GM21515 (cell line): ENCODE measurements at regions not wholly inside any gene's neighbourhood (a gene's known extent, or its start where the extent isn't known, plus 50 kb on each side); places are given as distances from the start of the nearest gene placed in this dataset.
"Not testable (repeated sequence)": the region's sequence is repeated elsewhere in the genome, so short reads cannot be mapped to it uniquely, and the experiment has no call there.

Experiments used
- ATAC-seq: cut with Tn5 transposase; IDR thresholded peaks from one replicate; pipeline ENCODE4 v1.9.1; 2021; ENCODE audit not compliant: unreplicated experiment

DNA sequence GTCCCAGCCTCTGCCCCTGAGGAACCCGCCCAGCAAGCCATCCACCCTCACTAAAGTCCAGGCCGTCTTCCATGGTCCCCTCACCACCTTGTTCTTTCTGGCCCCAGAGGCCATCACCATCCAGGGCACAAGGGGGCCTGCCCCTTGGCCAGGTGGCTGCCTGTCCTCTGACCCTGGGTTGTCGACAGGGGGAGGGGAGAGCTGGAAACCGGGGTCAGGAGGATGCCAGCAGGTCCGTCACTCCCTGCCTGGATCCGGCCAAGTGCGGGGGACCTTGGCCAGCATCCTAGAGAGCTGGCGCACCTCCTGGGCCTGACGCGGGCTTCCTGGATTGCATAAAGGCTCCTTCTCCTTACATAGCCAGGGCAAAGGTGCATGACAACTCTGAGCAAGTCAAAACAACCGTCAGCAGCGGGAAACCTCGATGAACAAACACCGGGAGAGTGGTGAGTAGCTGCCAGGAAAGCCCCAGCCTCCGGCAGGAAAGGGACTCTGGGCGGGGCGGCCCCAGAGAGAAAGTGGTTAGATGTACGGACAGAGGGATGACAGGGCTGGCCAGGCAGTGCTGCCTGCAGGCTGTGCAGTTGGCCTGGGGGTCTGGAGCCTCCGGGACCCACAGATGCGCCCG lies 4461.2 kb upstream of the TPTE start:
- not testable (repeated sequence) for ATAC-seq

DNA sequence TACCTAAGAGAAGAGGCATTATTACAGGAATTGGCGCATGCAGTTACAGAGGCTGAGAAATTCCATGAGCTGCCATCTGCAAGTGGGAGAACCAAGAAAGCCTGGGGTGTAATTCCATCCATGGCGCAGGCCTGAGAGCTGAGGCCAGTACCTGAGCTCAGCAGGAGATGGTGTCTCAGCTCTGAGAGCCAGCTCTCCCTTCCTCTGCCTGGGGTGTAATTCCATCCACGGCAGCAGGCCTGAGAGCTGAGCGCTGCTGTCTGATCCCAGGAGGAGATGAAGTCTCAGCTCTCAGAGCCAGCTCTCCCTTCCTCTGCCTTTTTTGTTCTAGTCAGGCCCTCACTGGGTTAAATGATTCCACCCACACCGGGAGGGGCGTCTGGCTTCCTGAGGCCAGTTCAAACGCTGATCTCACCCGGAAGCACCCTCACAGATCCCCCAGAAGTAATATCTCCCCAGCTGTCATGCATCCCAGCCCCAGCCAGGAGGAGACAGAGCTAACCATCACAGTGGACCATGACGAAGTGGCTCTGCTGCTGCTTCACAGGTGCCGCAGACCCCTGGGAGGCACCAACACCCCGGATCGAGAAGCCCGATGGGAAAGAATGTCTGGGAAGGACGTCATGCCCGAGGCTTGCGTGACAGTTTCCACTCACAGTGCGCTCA lies 4454.9 kb upstream of the TPTE start:
- not testable (repeated sequence) for ATAC-seq

GRCh38 chr21:6068098-6068831 lies 4453.1 kb upstream of the TPTE start:
- not testable (repeated sequence) for ATAC-seq

DNA sequence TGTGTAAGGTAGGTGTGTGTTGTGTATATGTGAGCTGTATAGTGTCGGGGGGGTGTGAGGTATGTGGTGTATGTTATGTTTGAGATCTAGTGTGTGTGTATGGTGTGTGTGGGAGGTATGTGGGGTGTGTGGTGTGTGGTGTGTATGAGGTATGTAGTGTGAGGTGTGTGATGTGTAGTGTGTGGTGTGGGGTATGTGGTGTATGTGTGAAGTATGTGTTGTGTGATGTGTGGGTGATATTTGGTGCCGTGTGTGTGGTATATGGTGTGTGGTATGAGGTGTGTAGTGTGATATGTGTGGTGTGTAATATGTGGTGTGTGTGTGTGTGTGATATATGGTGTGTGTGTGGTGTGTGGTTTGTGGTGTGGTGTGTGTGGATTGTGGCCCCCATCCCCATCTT lies 4451.2 kb upstream of the TPTE start:
- not testable (repeated sequence) for ATAC-seq

DNA sequence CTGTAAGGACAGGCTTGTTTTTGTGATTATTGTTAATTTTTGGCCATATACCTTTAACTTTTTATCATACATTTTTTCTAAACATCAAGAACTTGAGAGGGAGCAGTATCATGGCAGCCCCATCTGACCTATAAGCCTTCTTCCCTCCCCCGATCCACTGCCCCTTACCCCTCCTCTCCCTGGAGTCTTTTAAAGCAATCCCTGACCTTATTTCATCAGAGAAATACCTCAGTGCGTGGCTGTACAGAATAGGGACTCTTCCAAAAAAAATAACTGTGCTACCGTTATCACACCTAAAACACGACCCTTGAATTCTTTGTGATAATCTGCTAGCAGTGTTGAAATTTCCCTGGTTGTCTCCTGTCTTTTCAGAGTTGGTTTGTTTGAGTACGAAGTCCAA lies 4448.7 kb upstream of the TPTE start:
- not testable (repeated sequence) for ATAC-seq

GRCh38 chr21:6073993-6074705 lies 4447.2 kb upstream of the TPTE start:
- ATAC-seq, result not testable (repeated sequence)

DNA sequence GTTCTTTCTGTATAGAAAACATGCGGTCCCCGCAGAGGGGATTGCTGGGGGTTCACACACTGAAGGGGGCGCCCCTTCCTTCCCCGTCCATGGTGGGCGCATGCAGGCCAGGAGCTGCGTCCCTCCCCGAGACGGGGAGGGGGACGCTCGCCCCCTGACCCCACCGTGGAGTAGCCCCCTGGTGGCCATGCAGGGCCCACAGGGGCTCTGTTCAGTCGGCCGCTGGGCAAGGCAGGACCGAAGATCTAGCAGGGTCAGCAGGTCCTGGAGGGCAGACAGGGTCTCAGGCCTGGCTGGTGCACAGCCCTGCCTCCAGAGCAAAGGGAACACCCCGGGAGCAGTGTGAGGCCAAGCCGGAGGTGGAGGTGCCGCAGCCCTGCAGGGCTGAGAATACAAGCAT lies 4446.4 kb upstream of the TPTE start:
- ATAC-seq, result not testable (repeated sequence)

DNA sequence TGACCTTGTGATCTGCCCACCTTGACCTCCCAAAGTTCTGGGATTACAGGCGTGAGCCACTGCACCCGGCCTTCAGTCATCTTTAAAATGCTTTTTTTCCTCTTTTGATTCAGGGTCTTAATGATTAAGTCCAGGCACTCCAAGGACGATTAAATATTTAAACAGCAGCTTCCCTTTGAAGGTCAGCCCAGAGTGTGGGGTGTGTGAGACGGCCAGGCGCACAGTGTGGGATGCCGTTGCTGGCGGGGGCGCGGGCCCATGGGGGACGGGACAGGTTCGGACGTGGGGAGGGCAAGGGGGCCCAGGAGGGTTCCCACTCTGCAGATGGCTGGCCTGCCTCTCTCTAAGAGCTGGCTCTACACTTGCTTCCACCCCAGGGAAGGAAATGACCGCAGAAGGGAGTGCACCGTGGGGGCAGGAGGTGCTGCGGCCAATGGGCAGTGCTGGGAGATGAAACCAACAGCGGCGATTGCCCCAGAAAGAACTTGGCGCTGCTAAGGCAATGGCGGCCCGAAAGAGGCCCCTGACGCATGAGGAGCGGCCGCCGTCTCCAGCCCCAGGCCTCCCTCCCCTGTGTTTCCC lies 4445.7 kb upstream of the TPTE start:
- not testable (repeated sequence) for ATAC-seq

DNA sequence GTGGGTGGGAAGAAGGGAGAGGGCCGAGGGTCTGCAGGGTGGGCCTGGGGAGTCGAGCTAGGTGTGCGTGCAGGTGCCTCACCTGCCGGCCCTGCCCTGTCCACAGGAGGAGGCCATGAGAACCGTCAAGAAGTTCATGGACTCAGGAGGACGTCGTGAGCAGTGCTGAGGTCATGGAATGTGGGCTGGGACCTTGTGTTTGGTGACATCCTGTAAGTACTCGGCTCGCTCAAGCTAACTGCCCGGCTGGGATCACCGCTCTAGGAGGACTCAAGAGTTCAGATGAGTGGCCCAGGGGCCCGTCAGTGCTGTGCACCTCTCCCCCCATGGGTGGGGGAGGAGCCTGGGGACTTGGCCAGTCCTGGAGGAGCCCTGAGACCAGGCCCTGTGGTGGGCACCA lies 4444.0 kb upstream of the TPTE start:
- ATAC-seq, result not testable (repeated sequence)

DNA sequence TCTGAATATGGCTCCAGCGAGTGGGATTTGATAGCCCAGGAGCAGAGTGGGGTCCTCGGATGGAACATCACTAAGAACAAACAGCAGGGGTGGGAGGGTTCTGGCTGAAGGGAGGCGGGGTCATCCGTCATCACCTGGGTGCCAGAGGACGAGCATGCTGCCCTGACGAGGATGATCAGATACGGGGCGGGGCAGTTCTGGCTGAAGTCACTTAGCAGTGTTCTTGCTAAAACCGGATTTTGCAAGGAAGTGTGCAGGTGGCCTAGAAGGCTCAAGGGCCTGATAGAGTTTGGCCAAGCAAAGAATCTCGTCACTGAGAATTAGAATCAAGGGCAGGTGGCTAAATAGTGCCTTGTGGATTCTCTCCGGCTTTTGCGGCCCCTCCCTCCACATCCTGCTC lies 4442.5 kb upstream of the TPTE start:
- ATAC-seq, result not testable (repeated sequence)

DNA sequence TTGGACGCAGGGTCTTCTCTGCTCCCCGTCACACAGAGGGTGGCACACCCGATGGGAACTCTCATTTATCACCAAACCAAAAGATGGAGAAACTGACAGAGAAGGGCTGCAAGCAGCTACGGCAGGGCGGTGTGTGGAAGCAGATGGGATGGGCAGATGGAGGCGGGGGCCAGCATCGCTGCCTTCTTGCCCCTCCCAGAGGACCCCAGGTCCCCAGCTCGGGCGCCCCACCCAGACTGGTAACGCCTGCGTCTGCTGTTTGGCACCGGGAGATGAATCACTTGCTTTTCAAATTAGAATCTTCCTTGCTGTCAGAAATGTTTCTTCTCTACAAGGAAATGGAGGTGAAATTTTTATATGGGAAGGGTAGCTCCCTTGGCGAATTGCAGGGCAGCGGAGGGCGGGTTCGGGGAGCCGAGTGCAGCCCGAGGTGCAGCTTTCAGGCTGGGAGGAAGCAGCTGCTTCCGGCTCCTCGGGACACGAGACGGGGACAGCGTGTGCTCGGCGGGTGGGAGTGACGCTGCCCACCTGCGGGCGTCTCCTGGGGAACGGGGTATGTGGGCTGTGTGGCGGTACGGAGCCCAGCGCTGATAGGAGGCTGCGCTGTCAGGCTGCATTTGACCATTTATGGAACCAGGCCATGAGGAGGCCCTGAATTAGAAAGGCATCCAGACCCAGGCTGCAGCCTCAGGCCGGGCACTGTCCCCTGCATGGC lies 4440.3 kb upstream of the TPTE start:
- ATAC-seq, result not testable (repeated sequence)

- not testable (repeated sequence) for ATAC-seq
These were observed 4439.2 kb upstream of the TPTE start for GRCh38 chr21:6082166-6082565.

- ATAC-seq, result not testable (repeated sequence)
These were observed 4437.7 kb upstream of the TPTE start for GRCh38 chr21:6083574-6084120.

DNA sequence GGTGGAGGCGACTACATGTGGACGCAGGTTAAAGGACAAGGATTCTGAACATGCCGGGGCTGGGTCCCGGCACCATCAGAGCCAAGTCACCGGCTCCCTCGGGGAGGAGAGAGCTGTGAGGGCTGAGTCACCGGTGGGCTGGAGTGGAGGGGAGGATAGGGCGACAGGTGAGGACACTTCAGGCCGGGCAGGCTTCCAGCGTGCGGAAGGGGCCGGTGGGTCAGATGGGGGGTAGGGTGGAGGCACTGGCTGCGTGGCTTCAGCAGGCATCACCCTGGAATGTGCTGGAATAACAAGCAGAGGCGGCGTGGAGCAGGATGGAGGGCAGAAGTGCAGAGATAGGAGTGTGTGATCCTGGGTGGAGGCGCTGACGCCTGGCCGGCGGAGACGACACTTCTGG lies 4435.3 kb upstream of the TPTE start:
- not testable (repeated sequence) for ATAC-seq

GRCh38 chr21:6087579-6088178 lies 4433.7 kb upstream of the TPTE start:
- ATAC-seq, result not testable (repeated sequence)

DNA sequence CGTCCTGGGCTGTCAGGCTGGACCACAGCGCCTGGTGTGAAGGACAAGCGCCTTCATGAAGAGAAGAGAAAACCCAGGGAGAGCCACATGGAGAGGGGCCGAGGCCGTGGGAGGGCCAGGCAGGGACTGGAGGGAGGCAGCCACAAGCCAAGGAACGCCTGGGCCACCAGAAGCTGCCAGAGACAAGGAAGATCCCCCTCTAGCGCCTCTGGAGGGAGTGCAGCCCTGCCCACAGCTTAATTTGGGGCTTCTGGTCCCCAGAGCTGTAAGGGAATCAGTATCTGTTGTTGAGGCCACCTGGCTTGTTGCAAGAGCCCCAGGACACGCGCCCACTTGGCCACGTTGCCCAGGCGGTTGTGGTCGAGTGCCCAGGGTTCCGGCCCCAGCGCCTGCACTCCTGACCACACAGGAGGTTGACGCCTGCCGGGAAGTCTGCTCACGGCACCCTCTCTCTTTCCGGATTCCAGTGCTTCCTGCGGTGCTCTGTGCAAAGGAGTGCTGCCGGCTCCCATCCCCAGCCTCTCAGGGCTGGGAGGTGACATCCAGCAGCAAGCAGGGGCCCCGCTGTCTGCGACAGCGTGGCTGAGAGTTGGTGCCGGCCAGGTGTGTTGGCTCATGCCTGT lies 4431.0 kb upstream of the TPTE start:
- not testable (repeated sequence) for ATAC-seq

- not testable (repeated sequence) for ATAC-seq
These were observed 4429.9 kb upstream of the TPTE start for GRCh38 chr21:6091335-6092027.

- not testable (repeated sequence) for ATAC-seq
These were observed 4429.0 kb upstream of the TPTE start for GRCh38 chr21:6092401-6092800.

GRCh38 chr21:6093419-6093818 lies 4428.0 kb upstream of the TPTE start:
- not testable (repeated sequence) for ATAC-seq
